GM19438 (cell line): ENCODE measurements at regions not wholly inside any gene's neighbourhood (a gene's known extent, or its start where the extent isn't known, plus 50 kb on each side); places are given as distances from the start of the nearest gene placed in this dataset.

Experiments
- ATAC-seq: cut with Tn5 transposase; IDR thresholded peaks from one replicate; pipeline ENCODE4 v1.9.1; 2021; ENCODE audit warnings: low read depth; ENCODE audit not compliant: unreplicated experiment

GRCh38 chr2:18467749-18468360, 92.6 kb downstream of the RDH14 start:
- no peak for ATAC-seq

GRCh38 chr2:18465979-18466378, 94.5 kb downstream of the RDH14 start:
- ATAC-seq = no peak

GRCh38 chr2:18464913-18465312, 95.5 kb downstream of the RDH14 start:
- ATAC-seq = no peak

- no peak for ATAC-seq
Observed at GRCh38 chr2:18456026-18456425, 104.4 kb downstream of the RDH14 start.

- ATAC-seq = no peak
Observed at GRCh38 chr2:18455236-18455862, 105.1 kb downstream of the RDH14 start.

- ATAC-seq = no peak
Observed at GRCh38 chr2:18454692-18455235, 105.7 kb downstream of the RDH14 start.

- ATAC-seq = no peak
Observed at GRCh38 chr2:18446715-18447114, 113.7 kb downstream of the RDH14 start.

- no peak for ATAC-seq
Observed at GRCh38 chr2:18445433-18446320, 114.8 kb downstream of the RDH14 start.

- ATAC-seq = no peak
Observed at GRCh38 chr2:18444806-18445205, 115.6 kb downstream of the RDH14 start.

GRCh38 chr2:18441583-18441982, 118.9 kb downstream of the RDH14 start:
- no peak for ATAC-seq

GRCh38 chr2:18440777-18441176, 119.7 kb downstream of the RDH14 start:
- no peak for ATAC-seq

- ATAC-seq = no peak
Observed at GRCh38 chr2:18440141-18440661, 120.3 kb downstream of the RDH14 start.

GRCh38 chr2:18439716-18440115, 120.7 kb downstream of the RDH14 start:
- ATAC-seq = no peak

- ATAC-seq = no peak
Observed at GRCh38 chr2:18437909-18438308, 122.5 kb downstream of the RDH14 start.

- ATAC-seq = no peak
Observed at GRCh38 chr2:18436503-18437005, 123.9 kb downstream of the RDH14 start.

GRCh38 chr2:18435426-18436037, 124.9 kb downstream of the RDH14 start:
- no peak for ATAC-seq

GRCh38 chr2:18433872-18434271, 126.6 kb downstream of the RDH14 start:
- ATAC-seq = no peak

- no peak for ATAC-seq
Observed at GRCh38 chr2:18432999-18433398, 127.5 kb downstream of the RDH14 start.

- ATAC-seq = no peak
Observed at GRCh38 chr2:18430996-18431748, 129.3 kb downstream of the RDH14 start.

GRCh38 chr2:18428516-18428915, 131.9 kb downstream of the RDH14 start:
- ATAC-seq = no peak
